ENCODE measurements at regions not wholly inside any gene's neighbourhood (a gene's known extent, or its start where the extent isn't known, plus 50 kb on each side); places are given as distances from the start of the nearest gene placed in this dataset.

GRCh38 chr5:82984786-82985735, 92.1 kb downstream of the TMEM167A start:
- POLR2A ChIA-PET (ENCODE audit: partially characterized antibody) = interaction anchor here (0.9 kb wide), 1 partner anchor 92 kb away, joined by 3 read pairs; the partner anchor contains the start of genes TMEM167A and XRCC4

More at GRCh38 chr5:82984786-82985735, 92.1 kb downstream of the TMEM167A start:
- H3K23me2 ChIP-seq (ENCODE audit: low read depth, low read length) = no peaks in the 10 kb centered on the region
- no peaks in the 10 kb centered on the region for H3K79me1 ChIP-seq (ENCODE audit: low read depth, low read length)
- FAIRE-seq = peak; percentile 50
- H3K4me2 ChIP-seq (ENCODE audit: insufficient read depth in 1 of 2, low read depth in 2 of 2, low read length in 2 of 2) = no peak overlapping the region
- H3K14ac ChIP-seq (ENCODE audit: insufficient read length) = no peak overlapping the region
- TF ChIP-seq MAFK (IDR thresholded peaks at IDR 0.05; ENCODE audit: low read depth, low read length) (no peak), NANOG (IDR thresholded peaks at IDR 0.05; ENCODE audit: insufficient read depth, low read depth, low read length, poor library complexity, severe bottlenecking) (no peak), HDAC2 (IDR thresholded peaks at IDR 0.05; ENCODE audit: borderline replicate concordance in 1 of 2, low read depth in 2 of 2, low read length in 2 of 2) (no peak), TCF12 (IDR thresholded peaks at IDR 0.05; ENCODE audit: low read depth, low read length) (no peak), SP2 (IDR thresholded peaks at IDR 0.05; ENCODE audit: low read length) (no peak), ZNF274 (IDR thresholded peaks at IDR 0.05; ENCODE audit: borderline replicate concordance, extremely low read depth, low read length) (no peak), RFX5 (IDR thresholded peaks at IDR 0.05; ENCODE audit: borderline replicate concordance, low read depth, low read length) (no peak)
- no peak overlapping the region for H4K91ac ChIP-seq (replicated peaks; ENCODE audit: insufficient read length, low read length)
- no peak overlapping the region for H3K4ac ChIP-seq (replicated peaks; ENCODE audit: insufficient read length, low read depth, low read length)
- H3K18ac ChIP-seq (ENCODE audit: extremely low read depth, low read length) = no peak overlapping the region
- H2AK5ac ChIP-seq (ENCODE audit: low read depth, low read length) = no peak overlapping the region
- H4K8ac ChIP-seq (ENCODE audit: extremely low read depth, insufficient read depth, low read length) = no peak overlapping the region
- no peak overlapping the region for H2BK15ac ChIP-seq (ENCODE audit: low read length)
- no peaks in the 10 kb centered on the region for H3K9me3 ChIP-seq (ENCODE audit: insufficient read depth in 2 of 2, low read depth in 1 of 2, low read length in 1 of 2)
- H4K5ac ChIP-seq (ENCODE audit: insufficient read length, low read depth, low read length) = no peak overlapping the region
- H3K27me3 ChIP-seq (replicated peaks in 1 of 4; ENCODE audit: control insufficient read depth in 3 of 4, extremely low read depth in 1 of 4, insufficient read depth in 3 of 4, low read length in 3 of 4) = no peaks in the 10 kb centered on the region
- no peak overlapping the region for H3K23ac ChIP-seq (ENCODE audit: insufficient read length)
- no peak overlapping the region for H3K56ac ChIP-seq (replicated peaks; ENCODE audit: insufficient read length, low read depth, low read length)
- no peak overlapping the region for H3K27ac ChIP-seq (ENCODE audit: low read depth, low read length)
- no peak overlapping the region for H2BK5ac ChIP-seq (ENCODE audit: low read depth, low read length)
- 73% methylated on average over 10 of the region's 10 CpGs; no CpG with 5 or more reads in 1 of the 2 experiments for WGBS, 2 experiments (ENCODE audit: extremely low coverage in 1 of 2, insufficient coverage in 1 of 2, insufficient read length in 1 of 2, insufficient replicate concordance in 2 of 2, low coverage in 1 of 2, low lambda C conversion rate in 2 of 2, missing lambda C conversion rate in 1 of 2)
- no peak overlapping the region for H2BK20ac ChIP-seq (ENCODE audit: low read length)
- no peaks in the 10 kb centered on the region for H3K79me2 ChIP-seq (ENCODE audit: control insufficient read depth in 1 of 2, insufficient read depth in 2 of 2, low read length in 2 of 2)
- H3K4me3 ChIP-seq (ENCODE audit: extremely low read depth in 1 of 4, insufficient read depth in 2 of 4, low read depth in 3 of 4, low read length in 4 of 4) = no peak overlapping the region
- DNase-seq (ENCODE audit: low read depth in 1 of 2, low spot score in 2 of 2) = no peak
- H2BK120ac ChIP-seq (replicated peaks; ENCODE audit: low read depth, low read length) = no peak overlapping the region
- H2AFZ ChIP-seq (ENCODE audit: low read length) = 0 out of 2 replicates have a peak overlapping the region, but pooled peaks have one; percentile 23
- H3K4me1 ChIP-seq (replicated peaks in 1 of 4; ENCODE audit: control insufficient read depth in 3 of 4, insufficient read depth in 4 of 4, low read length in 3 of 4) = peaks cover 0 to 10% (median 3%) of the 10 kb centered on the region in 4 experiments; a peak in 2 of 7 replicates
- no peaks in the 10 kb centered on the region for H3K36me3 ChIP-seq (ENCODE audit: control insufficient read depth in 2 of 4, insufficient read depth in 4 of 4, low read length in 3 of 4)
- no peaks in the 10 kb centered on the region for H4K20me1 ChIP-seq (replicated peaks in 1 of 2; ENCODE audit: control insufficient read depth in 1 of 2, insufficient read depth in 2 of 2, low read length in 2 of 2)
- no peak overlapping the region for H3K9ac ChIP-seq (replicated peaks in 1 of 4; ENCODE audit: extremely low read depth in 1 of 4, low read depth in 3 of 4, low read length in 3 of 4)
- no peak overlapping the region for H2BK12ac ChIP-seq (ENCODE audit: low read depth, low read length)
- CTCF ChIA-PET (ENCODE audit: partially characterized antibody) = interaction anchor here (0.6 kb wide), 1 partner anchor 395 kb away, joined by 3 read pairs; no protein-coding TSS in a partner anchor

Data from H1 (cell line).